B cell (primary cell): ENCODE measurements at regions not wholly inside any gene's neighbourhood (a gene's known extent, or its start where the extent isn't known, plus 50 kb on each side); places are given as distances from the start of the nearest gene placed in this dataset.

Experiments used
- EZH2 ChIP-seq: IDR thresholded peaks from 2 replicates; pipeline ENCODE4 v1.6.1; 2012; ENCODE audit warnings: borderline replicate concordance, low read depth, mild to moderate bottlenecking, moderate library complexity, low read length; ENCODE audit not compliant: insufficient read depth, poor library complexity, severe bottlenecking
- TF ChIP-seq, protein P1 (sequence below): fragments of 200-600 bp; IDR thresholded peaks from one replicate; pipeline ENCODE4 v1.8.0; 2022; ENCODE audit warnings: antibody characterized with exemption, mild to moderate bottlenecking

DNA sequence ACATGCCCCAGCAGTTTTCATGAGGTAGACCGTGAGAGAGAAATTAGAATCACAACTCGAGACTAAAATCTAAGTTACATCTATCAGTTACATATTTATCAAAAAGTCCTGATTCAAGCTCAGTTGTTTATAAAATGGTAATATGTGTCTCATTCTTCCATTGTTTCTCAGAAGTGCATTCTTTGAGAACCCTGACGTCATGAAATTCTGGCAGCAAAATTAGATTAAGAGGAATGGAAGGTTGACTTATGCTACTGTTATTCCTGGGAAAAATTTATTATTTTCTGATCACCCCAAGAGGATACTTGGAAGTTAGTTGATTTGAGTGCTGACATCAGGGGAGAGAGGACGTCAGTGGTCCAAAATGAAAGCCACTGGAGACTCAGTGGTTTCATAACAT is 1864.8 kb upstream of the LRRTM1 start:
- TF ChIP-seq, protein P1, sequence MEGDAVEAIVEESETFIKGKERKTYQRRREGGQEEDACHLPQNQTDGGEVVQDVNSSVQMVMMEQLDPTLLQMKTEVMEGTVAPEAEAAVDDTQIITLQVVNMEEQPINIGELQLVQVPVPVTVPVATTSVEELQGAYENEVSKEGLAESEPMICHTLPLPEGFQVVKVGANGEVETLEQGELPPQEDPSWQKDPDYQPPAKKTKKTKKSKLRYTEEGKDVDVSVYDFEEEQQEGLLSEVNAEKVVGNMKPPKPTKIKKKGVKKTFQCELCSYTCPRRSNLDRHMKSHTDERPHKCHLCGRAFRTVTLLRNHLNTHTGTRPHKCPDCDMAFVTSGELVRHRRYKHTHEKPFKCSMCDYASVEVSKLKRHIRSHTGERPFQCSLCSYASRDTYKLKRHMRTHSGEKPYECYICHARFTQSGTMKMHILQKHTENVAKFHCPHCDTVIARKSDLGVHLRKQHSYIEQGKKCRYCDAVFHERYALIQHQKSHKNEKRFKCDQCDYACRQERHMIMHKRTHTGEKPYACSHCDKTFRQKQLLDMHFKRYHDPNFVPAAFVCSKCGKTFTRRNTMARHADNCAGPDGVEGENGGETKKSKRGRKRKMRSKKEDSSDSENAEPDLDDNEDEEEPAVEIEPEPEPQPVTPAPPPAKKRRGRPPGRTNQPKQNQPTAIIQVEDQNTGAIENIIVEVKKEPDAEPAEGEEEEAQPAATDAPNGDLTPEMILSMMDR, result no peak
- TF ChIP-seq EZH2, result no peak
